ENCODE measurements at regions not wholly inside any gene's neighbourhood (a gene's known extent, or its start where the extent isn't known, plus 50 kb on each side); places are given as distances from the start of the nearest gene placed in this dataset.

DNA sequence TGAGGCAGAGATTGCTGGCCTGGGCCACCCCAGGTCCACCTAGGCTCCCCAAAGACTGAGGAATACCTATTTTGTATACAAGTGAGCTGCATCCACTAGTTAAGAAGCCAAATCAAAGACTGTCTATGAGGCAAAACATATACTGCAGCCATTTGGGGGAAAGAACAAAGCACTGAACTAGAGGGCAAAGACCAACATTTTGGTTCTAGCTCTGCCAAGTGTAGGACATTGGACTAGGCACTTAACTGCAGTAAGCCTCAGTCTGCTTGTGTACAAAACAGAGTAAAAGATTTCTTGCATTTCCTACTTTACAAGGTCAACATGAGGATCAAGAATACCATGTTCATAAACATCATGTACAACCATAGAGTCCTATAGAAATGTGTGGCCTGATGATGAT is 94.8 kb upstream of the CYP1B1 start:
- DNase-seq: no peak

DNA sequence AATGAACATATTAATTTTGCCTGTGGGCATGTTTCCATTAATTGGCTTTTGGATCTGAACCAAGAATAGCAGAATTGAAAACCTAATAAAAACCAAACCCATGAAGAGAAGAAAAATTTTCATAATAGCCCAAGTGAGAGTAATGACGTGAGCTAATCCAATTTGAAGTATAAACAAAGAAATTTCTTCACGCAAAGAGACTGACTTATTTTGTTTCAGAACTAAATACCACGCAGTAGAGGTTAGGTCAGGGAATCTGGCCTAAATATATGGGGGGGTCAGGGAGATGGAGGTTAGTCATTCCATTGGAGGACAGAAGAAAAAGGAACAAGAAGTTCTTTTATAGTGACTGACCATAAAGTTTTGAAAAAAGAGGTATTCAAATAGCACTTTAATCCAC is 94.1 kb upstream of the CYP1B1 start:
- DNase-seq: no peak

DNA sequence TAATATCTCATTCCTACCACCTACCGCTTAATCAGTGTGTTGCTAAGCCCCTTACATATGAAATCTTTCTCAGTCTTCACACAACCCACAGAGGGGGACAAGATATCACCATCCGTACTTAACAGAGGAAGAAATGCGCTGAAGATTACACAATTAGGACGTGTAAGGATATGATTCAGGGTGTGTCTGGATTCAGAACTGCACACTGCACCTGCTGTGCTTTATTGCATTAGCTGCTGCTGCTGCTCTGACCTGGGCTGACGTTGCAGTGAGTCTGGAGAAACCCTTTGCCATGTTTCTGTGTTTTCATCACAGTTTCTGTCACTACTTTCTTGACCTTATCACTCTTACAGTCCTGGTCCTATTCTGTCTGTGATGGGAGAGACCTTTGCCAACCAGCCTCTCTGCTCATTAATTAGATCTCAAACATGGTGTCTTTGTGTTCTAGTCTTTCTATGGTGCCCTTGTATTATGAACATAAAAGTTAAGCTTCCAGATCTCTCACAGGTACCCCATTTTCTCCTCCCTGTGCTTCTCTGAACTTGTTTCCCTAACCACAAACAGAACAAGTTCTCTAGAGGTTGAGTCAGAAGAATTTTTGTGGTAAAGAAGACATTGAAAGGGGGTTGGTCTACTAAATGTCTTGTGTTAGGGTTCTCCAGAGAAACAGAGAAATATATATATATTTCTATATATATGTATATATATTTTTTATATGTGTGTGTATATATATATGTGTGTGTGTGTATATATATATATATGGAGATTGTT is 92.9 kb upstream of the CYP1B1 start:
- DNase-seq: no peak

DNA sequence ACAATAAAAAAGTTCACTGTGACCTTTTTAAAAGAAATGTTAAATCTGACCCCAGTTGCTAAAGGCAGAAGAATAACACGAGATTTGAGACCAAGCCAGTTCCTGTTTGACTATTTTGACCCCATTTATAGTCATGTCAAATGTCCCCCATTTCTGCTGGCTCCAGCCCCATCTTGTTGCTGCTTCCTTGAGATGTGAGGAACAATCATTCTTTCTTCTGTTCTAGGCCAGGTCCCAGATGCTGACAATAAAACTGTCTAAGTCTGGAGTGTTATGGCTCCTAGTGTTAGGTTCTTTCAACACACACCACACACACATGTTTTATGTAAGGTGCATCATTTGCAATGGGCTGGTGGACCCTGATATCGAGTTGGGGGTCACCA is 92.0 kb upstream of the CYP1B1 start:
- DNase-seq: no peak

DNA sequence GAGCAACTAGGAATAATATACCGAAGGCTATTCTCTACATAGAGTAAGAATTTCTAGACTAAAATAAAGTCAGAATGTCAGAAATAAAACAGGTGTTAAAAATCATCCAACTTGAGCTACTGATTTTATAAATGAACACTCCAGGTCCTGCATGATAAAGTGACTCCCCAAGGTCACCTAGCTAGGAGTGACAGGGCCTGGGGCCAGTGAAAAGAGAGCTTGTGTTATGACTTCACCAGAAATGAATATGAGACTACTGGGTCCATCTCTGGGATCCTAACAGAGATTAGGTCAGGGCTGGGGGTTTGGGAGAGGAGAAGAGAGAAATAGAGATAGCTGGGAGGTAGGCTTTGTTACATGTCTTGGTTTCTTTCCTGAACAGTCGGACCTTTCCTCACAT is 89.7 kb upstream of the CYP1B1 start:
- no peak for DNase-seq

DNA sequence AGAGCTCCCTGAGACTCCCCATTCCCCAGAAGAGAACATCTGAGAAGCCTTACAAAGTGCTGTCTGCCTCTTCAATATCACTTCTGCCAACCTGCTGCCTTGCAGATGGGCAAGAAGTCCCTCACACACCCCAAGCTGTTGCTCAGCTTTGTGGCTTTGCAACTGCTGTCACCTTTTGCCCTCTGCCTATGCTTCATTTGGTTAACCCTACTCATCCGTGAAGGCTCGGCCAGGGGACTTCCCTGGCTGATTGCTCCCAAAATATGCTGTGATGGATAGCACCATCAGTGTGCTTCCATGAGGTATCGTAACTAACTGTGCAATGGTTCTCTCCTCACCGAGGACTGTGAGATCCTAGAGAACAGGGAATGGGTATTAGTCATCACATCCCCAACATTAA is 88.9 kb upstream of the CYP1B1 start:
- DNase-seq: peak; percentile 21

DNA sequence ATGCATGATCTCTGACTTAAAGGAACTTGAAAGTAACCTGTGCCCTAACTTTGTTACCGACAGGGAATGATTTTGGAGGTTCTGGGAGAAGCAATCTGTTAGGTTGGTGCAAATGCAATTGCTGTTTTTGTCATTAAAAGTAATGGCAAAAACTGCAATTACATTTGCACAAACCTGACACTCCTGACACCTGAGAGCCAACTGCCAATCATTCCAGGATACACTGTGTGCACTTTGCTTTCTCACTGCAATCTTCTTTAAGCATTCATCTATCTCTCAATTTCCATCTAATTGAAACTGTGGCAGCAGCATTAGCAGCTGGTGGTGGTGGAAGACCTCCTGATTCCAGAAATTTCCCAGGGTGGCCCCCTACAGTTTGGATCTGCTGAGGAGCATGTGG is 87.6 kb upstream of the CYP1B1 start:
- no peak for DNase-seq

DNA sequence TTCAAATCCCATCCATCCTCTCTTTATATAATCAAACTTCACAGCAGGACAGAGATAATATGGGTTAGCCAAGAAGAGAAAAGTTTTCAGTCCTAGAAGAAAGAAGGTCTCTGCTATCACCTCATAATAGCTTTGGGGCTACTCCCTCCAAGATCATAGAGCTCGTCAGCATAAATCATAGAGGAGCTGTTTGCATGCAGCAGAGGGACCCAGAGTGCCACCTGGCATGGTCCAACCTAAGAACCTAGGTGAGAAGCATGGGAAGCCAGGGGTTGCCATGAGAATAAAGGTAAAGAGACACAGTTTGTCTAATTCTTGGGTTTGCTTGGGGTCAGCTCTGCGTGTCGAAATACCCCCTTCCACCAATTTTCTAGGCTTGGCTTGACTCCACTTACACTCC is 87.1 kb upstream of the CYP1B1 start:
- peak; percentile 17 for DNase-seq

DNA sequence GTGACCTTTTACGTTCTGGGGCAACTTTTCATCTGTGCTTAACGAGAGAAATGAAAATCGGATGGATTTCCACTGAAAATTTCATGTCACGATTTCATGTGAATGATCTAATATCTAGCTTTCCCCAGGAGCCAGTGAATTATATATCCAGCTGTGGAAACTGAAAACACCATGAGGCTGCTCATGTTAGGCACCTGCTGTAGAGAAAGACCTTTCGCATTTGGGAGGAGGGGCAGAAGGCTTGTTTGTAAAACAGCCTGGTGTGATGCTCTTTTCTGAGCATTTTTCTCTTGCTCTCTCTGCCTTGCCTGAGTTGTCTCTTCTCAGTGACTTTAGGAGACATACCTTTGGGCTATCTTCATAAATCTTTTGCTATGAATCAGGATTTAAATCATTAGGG is 84.6 kb upstream of the CYP1B1 start:
- peak; percentile 11 for DNase-seq

DNA sequence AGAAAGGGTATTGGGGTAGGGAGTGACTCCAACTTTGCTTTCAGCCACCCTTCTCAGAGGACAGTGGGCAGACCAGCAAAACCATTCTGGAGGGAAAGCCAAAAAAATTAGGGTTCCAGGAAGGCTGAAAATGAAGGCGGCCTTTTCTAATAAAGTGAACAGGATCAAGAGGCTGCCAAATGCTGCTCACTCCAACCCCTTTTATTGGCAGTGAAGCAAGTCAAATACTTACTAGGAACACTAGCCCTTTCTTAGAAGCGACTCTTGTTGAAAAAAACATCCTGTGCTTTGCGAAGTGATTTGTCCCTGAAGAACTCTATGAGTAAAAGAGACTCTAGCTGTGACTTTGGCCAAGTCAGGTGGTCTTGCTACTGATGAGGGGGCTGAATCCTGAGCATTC is 83.6 kb upstream of the CYP1B1 start:
- peak; percentile 15 for DNase-seq

DNA sequence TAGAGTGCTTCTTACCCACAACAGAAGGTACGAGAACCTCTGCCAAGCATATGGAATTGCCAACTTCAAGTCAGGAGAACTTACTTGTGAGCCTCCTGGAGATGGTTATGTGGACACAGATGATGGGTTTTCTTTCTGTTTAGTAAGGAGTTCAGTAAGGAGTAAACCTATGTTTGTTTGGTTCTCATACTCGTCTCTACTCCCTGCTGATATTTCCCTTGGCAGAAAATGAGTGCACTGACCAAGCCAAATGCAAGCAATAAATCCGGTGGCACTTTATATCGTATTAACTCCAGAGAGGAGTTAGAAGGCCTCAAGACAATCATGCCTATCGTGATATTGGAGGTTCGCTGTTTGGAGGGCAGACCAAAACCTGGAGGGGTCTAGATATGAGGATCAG is 83.2 kb upstream of the CYP1B1 start:
- DNase-seq: peak; percentile 10

DNA sequence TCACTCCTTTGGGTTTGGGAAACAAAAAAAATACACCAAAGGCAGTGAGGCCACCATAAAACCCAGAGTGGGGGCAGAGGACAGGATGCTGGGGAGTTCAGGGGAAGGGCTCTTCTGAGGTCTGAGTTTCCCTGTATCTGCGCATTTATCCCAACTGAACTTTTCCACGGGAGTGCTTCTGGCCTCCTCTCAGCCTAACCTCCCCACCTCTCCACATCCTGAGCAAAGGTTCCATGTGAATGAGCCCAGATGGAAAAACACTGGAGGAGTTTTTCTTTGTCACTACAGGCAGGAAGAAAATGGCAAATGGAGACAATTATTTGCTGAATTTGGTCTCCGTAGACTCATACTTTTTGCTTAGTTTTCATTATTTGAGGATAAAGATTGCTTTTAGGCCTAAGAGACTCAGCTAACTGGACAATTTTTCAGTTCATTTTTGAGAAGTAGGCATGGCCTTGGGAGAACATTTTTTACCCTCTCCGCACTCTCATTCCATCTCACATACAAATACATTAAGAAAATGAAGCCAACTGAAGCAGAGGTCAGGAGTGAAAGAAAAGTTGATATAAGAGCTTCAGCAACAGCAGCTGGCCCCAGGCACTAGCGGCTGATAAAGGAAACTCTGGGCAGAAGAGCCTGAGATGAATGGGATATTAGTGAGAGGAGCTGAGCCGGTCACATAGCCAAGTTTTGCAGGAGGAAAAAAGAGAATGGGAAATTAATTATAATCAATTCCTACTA is 82.6 kb upstream of the CYP1B1 start:
- peak; percentile 35 for DNase-seq

DNA sequence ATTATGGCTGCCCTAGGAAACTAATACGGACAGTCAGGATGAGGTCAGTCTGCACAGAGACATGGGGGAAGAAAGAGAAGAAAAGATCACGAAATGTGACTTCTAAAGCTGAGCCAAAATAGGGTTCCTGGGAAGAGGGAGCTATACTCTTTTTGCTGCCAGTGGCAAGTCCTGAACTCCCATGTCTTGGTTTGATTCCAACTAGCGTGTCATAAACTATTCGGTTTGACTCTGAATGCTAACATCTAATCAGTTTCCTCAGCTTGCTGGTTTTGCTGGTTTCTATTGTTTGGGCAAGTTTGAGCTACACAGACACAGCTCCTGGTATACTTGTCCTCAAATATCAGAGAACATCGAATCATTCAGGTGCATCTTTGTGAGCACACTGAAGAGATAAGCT is 80.5 kb upstream of the CYP1B1 start:
- DNase-seq: peak; percentile 6

DNA sequence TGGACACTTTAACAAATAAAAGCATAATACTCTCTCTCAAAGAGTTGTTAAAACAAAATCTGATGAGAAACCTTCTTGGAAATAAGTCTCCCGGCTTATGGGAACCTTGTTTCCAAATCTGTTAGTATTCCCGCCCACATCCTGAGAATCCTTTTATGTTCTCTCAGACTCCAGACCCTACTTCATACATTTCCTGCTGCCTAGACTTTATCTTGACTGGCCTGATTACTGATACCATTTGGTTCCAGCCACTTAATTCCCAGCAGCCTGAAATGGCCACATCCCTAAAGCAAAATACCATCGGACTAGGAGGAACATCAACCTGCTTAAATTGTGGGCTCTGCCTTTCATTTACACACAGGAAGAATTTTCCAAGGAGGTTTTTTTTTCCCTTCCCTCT is 79.1 kb upstream of the CYP1B1 start:
- DNase-seq: peak; percentile 63

DNA sequence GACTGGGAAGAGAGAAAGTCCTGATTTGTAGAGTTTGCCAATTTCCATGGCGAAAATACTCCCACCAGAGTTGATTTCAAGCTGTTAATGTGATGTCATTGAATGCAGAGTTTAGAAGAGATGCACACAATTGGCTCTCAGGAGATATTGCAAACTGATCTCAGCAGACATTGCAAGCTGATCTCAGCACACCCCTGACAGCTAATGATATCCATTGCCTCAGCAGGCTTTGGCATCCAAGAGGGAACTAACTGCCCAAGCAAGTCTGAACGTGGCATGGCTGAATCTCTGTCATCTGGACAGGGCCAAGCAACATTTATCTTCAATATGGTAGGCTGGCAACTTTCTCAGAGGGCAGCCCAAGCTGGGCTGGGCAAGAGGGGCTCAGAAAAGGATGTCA is 78.4 kb upstream of the CYP1B1 start:
- peak; percentile 63 for DNase-seq

DNA sequence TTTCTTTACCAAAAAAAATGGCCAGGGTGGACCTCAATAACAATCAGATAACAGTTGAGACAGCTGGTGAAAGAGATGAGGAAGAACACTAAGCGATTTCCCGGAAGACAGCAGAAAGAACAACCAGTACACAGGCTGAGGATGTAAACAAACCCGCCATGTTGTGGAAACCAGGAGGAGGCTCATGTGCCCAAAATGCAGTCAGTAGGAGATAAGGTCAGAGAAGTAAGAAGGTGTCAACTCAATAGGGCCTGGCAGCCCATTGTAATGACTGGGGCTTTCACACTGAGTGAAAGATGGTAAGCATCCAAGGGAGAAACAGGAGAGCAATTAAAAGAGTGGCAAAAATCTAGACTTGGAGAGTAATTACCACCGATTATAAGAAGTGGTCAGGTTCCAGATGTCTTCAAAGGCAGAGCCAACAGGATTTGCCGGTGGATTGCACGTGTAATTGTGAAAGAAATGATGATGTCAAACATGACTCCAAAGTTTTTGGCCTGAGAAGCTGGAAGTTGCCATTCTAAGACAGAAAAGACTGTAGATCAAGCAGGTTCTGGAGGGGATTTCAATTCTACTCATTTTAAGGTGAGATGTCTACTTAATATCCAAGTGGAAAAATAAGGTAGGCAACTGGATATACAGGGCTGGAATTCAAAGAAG is 77.7 kb upstream of the CYP1B1 start:
- peak; percentile 22 for DNase-seq

DNA sequence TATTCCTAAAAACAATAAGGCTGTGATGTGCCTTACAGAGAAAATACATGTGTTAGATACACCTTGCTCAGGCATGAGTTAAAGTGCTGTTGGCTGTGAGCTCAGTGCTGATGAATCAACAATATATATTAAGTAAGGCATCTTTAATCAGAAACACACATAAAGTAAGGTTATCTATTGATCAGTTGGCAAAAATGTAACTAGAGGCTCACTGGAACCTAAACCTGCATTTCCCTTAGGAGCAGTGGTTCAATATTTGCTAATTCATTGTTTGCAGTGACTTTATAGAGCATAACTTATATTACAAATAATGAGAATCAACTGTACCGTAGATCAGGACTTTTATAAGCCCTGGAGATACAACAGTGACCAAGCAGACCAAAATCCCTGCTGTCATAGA is 77.0 kb upstream of the CYP1B1 start:
- no peak for DNase-seq

DNA sequence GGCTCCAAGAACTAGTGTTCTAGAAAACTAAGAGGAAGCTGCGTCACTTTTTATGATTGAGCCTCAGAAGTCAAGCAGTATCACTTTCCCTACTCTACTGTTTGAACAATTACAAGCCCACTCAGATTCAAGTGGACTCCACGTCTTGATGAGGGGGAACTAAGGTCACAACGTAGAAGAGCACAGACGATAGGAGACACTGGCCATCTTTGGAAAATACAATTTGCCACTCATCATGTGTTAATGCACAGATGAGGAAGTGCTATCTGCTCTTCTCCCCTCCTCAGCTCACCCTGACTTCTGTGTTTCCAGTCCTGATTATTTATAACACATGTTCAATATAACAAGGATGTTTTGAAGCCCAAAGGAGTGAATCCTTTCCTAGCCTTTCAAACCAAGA is 76.1 kb upstream of the CYP1B1 start:
- DNase-seq: no peak

DNA sequence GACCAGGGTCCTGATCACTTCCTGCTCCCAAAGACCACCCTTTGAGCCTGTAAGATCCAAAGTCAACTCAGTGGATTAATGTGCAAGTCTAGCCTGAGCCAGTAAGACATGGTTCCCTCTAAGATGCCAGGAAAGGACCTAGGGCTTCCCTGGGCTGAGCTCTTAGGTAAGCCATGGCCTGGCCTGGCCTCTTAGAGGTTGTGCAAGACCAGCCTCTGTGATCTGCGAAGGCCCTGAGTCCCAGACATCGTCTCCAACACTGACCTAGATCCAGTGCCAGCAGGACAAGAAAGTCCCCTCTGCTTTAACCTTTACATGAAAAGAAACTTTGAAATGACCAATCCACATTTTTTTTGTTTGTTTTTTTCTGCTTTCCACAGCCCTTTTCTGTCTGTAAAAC is 73.6 kb upstream of the CYP1B1 start:
- DNase-seq: peak; percentile 26

DNA sequence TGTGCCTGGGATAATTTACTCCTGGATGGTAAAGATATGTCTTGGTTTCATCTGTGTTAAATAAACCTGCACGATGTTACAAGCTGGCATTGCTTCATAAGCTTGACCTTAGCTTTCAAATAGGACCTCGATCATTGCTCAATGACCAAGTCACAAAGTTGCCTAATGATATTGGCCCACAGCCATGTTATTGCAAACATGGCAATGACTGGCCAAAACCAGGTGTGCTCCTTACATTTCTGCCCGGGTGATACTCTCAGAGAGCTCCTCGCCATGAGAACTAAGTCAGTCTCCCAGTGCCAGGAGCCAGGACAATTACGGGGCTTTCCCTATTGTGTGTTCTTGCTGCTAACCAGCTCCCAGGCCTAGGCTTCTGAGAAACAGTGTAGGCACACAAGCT is 72.5 kb upstream of the CYP1B1 start:
- peak; percentile 22 for DNase-seq

DNA sequence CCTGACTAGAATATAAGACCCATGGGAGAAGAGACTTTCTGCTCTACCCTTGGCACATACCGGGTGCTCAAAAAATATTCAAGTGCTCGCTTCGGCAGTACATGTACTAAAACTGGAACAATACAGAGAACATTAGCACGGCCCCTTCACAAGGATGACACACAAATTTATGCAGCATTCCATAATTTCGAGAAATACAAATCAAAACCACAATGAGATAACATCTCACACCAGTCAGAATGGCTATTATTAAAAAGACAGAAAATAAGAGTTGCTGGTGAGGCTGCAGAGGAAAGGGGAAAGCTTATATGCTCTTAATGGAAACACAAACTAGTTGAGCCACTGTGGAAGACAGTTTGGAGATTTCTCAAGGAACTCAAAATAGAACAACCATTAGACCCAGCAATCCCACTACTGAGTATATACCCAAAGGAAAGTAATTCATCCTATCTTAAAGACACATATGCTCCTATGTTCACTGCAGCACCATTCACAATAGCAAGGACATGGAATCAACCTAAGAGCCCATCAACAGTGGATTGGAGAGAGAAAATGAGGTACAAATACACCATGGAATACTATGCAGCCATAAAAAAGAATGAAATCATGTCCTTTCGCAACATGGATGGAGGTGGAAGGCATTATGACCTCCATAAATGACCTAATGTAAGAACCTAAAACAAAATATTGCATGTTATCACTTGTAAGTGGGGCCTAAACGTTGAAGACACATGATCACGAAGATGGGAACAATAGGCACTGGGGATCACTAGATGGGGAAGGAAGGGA is 71.6 kb upstream of the CYP1B1 start:
- no peak for DNase-seq

DNA sequence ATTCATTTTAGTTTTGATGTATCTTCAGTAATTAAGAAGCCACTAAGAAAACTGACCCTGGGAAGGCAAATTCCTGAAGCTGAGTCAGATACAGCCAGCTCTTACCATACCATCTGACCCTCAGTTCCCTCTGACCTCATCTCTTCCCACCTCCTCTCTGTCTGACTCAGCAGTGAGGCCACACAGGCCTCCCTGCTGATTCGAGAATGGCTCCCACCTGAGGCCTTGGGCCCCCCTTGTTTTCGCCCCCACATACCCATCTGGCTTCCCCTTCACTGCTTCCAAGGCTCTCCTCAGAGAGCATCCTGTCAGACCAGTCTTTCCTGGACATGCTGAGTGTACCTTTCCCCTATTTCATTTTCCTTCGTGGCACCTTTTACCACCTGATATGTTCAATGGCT is 71.0 kb upstream of the CYP1B1 start:
- peak; percentile 98 for DNase-seq

DNA sequence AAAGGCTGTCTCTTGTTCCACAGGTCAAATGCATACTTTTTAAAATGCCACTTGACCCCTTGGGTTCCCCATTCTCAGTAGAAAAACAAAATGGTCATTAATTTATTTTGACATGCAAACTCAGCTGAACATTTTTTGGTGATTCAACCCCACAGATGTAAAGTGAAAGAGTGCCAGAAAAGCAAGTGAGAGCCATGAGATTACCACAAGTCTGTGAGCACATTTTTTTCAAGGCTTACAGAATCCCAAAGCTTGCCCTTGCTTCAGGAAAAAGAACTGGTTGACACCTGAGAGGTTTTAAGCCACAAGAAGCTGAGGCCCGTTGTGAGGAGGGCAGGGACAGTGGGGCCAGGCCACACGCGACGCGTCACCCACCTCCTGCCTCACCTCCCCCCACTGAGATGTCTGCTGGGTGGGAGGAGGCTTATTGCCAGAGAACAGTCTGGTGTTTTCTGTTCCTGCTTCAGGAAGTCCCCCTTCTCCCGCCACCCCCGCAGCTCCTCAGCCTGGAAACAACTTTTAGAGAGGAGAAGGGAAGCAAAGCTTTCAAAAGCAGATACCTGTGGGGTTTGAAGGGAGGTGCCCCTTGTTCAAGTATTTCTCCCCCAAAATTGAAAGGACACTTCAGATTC is 70.4 kb upstream of the CYP1B1 start:
- DNase-seq: peak; percentile 97

Measured in islet precursor cell (in vitro differentiated cells).